ENCODE measurements at regions not wholly inside any gene's neighbourhood (a gene's known extent, or its start where the extent isn't known, plus 50 kb on each side); places are given as distances from the start of the nearest gene placed in this dataset.

DNA sequence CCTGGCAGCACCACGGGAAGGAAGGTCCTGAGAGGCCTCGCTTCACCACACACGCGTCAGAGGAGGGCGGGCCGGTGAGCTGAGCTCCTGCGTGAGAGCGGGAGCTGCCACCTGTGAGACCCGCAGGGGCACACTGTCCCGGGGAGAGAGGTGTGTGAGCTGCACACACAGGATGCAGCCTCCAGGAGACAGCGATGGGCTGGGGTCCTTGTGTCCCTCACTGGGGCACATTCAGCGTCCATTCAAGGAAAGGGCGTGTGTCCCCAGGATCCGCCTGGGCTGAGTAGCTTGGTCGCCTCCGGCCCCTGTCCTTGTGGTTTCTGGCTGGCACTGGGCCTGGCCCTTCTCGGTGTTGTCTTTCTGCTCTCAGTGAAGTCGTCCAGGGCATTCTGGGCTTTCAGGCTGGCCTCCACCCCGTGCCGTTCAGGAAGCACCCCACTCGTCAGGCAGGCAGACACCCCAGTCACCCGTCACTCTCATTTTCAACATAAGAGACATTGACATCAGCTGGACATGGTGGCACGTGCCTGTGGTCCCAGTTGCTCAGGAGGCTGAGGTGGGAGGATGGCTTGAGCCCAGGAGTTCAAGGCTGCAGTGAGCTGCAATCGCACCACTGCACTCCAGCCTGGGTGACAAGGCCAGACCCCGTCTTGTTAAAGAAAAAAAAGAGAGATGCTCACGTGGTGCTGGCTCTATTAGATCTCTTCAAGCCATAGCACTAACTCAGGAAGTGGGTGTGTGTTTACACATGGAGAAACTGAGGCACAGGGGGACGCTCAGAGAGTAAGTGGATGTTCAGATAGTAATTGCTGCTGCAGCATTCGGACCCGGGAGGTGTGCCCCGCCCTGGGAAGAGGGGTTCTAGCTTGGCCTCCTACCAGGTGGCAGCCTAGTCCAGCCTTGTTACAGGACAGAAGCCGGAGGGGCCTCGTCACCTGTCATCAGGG, 1081.6 kb downstream of the BRD1 start:
- H3K36me3 ChIP-seq: no peaks in the 10 kb centered on the region
- WGBS, 5 donors: 72 to 83% (median 79%) methylated on average over 17 to 32 of the region's 32 CpGs
- TF ChIP-seq POLR2AphosphoS5 (IDR thresholded peaks at IDR 0.05) (no peak), POLR2A (IDR thresholded peaks at IDR 0.05) (no peak), EP300 (IDR thresholded peaks at IDR 0.05) (no peak)
- TF ChIP-seq, protein P1, sequence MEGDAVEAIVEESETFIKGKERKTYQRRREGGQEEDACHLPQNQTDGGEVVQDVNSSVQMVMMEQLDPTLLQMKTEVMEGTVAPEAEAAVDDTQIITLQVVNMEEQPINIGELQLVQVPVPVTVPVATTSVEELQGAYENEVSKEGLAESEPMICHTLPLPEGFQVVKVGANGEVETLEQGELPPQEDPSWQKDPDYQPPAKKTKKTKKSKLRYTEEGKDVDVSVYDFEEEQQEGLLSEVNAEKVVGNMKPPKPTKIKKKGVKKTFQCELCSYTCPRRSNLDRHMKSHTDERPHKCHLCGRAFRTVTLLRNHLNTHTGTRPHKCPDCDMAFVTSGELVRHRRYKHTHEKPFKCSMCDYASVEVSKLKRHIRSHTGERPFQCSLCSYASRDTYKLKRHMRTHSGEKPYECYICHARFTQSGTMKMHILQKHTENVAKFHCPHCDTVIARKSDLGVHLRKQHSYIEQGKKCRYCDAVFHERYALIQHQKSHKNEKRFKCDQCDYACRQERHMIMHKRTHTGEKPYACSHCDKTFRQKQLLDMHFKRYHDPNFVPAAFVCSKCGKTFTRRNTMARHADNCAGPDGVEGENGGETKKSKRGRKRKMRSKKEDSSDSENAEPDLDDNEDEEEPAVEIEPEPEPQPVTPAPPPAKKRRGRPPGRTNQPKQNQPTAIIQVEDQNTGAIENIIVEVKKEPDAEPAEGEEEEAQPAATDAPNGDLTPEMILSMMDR (IDR thresholded peaks at IDR 0.05): no peak
- intact Hi-C loops (cut with DNase I; ENCODE audit: low total_unique reads): no loop called here
- H3K4me3 ChIP-seq: no peak overlapping the region
- no peaks in the 10 kb centered on the region for H3K4me1 ChIP-seq
- peak in 1 of 2 donors; percentile 18 for DNase-seq
- H3K9me3 ChIP-seq: peaks cover 0 to 5% (median 0%) of the 10 kb centered on the region in 4 donors
- no peaks in the 10 kb centered on the region for H3K27me3 ChIP-seq
- no peak overlapping the region for H3K27ac ChIP-seq

DNA sequence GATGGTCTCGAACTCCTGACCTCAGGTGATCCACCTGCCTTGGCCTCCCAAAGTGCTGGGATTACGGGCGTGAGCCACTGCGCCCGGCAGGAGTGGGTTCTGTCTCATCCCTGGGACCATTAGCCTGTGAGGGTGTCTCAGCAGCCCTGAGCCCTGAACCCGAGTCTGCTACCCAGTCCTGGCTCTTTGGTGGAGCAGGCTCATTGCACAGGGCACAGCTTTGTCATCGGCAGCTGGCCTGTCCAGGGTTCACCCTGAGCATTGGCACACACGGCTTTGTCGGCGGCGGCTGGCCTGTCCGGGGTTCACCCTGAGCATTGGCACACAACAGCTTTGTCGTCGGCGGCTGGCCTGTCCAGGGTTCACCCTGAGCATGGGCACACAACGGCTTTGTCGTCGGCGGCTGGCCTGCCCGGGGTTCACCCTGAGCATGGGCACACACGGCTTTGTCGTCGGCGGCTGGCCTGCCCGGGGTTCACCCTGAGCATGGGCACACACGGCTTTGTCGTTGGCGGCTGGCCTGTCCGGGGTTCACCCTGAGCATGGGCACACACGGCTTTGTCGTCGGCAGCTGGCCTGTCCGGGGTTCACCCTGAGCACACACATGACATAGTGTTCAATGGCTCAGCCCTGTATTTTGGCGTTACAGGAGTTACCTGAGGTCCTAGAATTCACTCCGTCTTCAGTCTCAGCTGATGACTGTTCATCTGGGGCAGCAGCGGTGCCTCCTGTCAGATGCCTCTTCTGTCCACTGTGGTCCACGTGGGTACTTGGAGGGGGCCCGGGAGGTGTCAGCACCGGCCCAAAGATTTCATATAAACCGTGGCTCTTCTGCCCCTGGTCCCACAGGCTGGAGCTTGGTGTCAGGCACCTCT, 1082.5 kb downstream of the BRD1 start:
- peaks cover 0 to 5% (median 0%) of the 10 kb centered on the region in 3 donors for H3K27me3 ChIP-seq
- H3K27ac ChIP-seq: no peak overlapping the region
- peaks cover 0 to 5% (median 0%) of the 10 kb centered on the region in 4 donors for H3K9me3 ChIP-seq
- peak in 1 of 2 donors; percentile 8 for DNase-seq
- 90 to 93% (median 93%) methylated on average over 27 to 40 of the region's 40 CpGs for WGBS, 5 donors
- H3K4me3 ChIP-seq: no peak overlapping the region
- intact Hi-C loops (cut with DNase I; ENCODE audit: low total_unique reads): no loop called here
- H3K4me1 ChIP-seq: no peaks in the 10 kb centered on the region
- H3K36me3 ChIP-seq: no peaks in the 10 kb centered on the region
- TF ChIP-seq POLR2A (IDR thresholded peaks at IDR 0.05): no peak
- no peak for TF ChIP-seq POLR2AphosphoS5 (IDR thresholded peaks at IDR 0.05)
- TF ChIP-seq EP300 (IDR thresholded peaks at IDR 0.05): no peak
- TF ChIP-seq, protein P1 (IDR thresholded peaks at IDR 0.05): no peak

DNA sequence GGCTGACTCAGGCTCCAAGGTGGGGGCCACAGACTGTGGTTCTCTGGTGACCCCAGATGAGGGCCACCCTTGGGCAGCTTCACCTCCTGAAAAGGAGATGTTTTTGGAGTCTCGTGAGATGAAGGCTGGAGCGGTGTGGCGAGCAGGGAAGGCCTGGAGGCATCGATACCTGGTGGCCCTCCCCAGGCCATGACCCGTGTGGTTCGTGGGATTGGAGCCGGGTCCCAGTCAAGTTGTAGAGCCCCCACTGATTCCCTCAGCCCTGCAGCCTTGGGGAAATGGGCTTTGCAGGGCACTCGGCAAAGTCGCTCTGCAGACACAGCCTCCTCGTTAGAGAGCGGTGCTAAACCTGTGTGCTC, 1083.4 kb downstream of the BRD1 start:
- H3K4me3 ChIP-seq: no peak overlapping the region
- intact Hi-C loops (cut with DNase I; ENCODE audit: low total_unique reads): no loop called here
- H3K4me1 ChIP-seq: no peaks in the 10 kb centered on the region
- no peaks in the 10 kb centered on the region for H3K36me3 ChIP-seq
- no peak for TF ChIP-seq POLR2AphosphoS5 (IDR thresholded peaks at IDR 0.05)
- TF ChIP-seq, protein P1 (IDR thresholded peaks at IDR 0.05): no peak
- DNase-seq: peak in 1 of 2 donors; percentile 21
- H3K9me3 ChIP-seq: peaks cover 0 to 8% (median 0%) of the 10 kb centered on the region in 4 donors
- no peak overlapping the region for H3K27ac ChIP-seq
- WGBS, 5 donors: 92 to 95% (median 93%) methylated on average over 11 of the region's 11 CpGs
- H3K27me3 ChIP-seq: peaks cover 0 to 7% (median 0%) of the 10 kb centered on the region in 3 donors

DNA sequence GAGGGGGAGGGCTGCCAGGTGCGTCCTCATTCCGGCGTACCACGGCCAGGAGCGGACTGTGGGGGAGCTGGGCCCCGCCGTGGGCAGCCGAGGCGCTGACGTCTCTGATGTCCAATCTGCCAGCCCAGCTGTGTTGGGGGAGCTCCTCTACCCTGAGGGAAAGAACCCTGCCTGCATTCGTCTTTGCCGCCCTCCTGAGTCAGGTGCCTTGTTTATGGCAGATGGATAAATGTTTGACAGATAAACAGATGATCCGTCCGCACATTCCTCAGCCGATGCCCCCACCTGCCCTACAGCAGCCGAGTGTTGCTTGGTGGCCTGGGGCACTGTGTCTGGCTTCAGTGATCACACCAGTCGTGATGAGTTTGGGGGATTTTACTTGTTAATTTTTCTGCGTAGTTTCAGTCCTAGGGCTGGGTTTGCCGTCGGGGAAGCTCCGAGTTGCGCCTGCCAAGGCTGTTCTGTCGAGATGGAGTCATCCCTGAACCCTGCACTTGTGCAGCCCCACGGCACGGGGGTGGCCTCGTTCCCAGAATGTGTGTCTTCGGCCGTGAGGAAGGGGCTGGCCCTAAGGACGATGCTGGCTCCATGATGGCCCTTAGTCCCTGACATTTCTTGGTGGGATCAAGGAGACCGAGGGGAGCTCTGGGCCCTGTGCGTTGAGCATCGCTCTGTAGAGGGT, 1083.9 kb downstream of the BRD1 start:
- Histone ChIP-seq H3K9me3 (peaks cover 0 to 9% (median 0%) of the 10 kb centered on the region in 4 donors), H3K27ac (no peak overlapping the region), H3K4me1 (no peaks in the 10 kb centered on the region), H3K27me3 (peaks cover 0 to 7% (median 0%) of the 10 kb centered on the region in 3 donors), H3K4me3 (no peak overlapping the region), H3K36me3 (no peaks in the 10 kb centered on the region)
- DNase-seq: peak in 1 of 2 donors; percentile 18
- intact Hi-C loops (cut with DNase I; ENCODE audit: low total_unique reads): no loop called here
- WGBS, 5 donors: 82 to 87% (median 86%) methylated on average over 31 to 32 of the region's 32 CpGs
- TF ChIP-seq EP300 (IDR thresholded peaks at IDR 0.05): no peak
